ENCODE measurements at regions not wholly inside any gene's neighbourhood (a gene's known extent, or its start where the extent isn't known, plus 50 kb on each side); places are given as distances from the start of the nearest gene placed in this dataset.
"Not testable (repeated sequence)": the region's sequence is repeated elsewhere in the genome, so short reads cannot be mapped to it uniquely, and the experiment has no call there.

DNA sequence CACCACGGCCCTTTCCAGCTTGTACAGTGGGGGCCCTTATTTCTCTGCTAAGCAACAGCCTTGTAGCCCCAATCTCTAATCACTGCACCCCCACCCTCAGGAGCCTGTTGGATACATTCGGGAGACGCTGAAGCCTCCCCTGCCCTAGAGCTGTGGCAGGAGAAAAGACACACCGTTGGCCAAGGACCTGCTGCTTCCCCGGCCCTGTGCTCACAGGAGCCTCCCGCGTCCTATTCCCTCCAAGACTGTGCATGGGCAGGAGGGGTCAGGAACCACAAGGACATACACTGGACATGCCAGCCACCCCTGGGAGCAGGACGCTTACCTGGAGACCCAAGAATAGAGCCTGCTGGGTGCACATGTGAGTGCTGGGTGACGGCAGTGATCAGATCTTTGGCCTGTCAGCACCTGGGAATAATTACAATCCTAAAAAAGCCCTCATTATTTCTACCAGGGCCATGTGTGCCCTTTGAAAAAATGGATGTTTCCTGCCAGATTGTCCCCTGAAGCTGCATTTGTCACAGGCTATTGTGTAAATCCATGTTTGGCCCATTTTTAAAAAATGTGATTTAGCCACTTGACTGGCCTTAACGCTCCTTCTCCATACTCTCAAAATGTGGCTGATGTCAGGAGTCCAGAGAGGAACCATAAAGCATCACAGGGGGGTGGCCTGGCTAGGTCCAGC, 590.6 kb downstream of the MATN1 start:
- in situ Hi-C loops (cut with MboI) (no loop called here), intact Hi-C loops (cut with micrococcal nuclease; ENCODE audit: unreplicated experiment) (no loop called here)
- Histone ChIP-seq H3K79me2 (ENCODE audit: control insufficient read depth, insufficient read depth, low read length) (no peaks in the 10 kb centered on the region), H3K9ac (ENCODE audit: control insufficient read depth, insufficient read depth, low read length) (no peak overlapping the region), H3K4me3 (no peak overlapping the region), H4K20me1 (ENCODE audit: control insufficient read depth, insufficient read depth) (no peaks in the 10 kb centered on the region), H3K27ac (ENCODE audit: control insufficient read depth, insufficient read depth) (no peak overlapping the region), H3K9me3 (replicated peaks; ENCODE audit: control insufficient read depth, insufficient read depth, low read length) (no peaks in the 10 kb centered on the region), H2AFZ (ENCODE audit: control insufficient read depth, low read depth, low read length) (no peak overlapping the region), H3K4me2 (ENCODE audit: control insufficient read depth, insufficient read depth) (no peak overlapping the region), H3K27me3 (replicated peaks in 1 of 2; ENCODE audit: control insufficient read depth in 2 of 2, insufficient read depth in 2 of 2, low read length in 1 of 2) (no peaks in the 10 kb centered on the region; a peak in 1 of 4 replicates), H3K36me3 (ENCODE audit: control insufficient read depth in 2 of 2, insufficient read depth in 2 of 2, low read length in 1 of 2) (no peaks in the 10 kb centered on the region), H3K4me1 (ENCODE audit: control insufficient read depth, insufficient read depth, low read length) (no peaks in the 10 kb centered on the region)
- no peak for FAIRE-seq
- no peak for ATAC-seq
- no TSS peak for BruUV-seq (replicated peaks)
- ChIA-PET RAD21 (ENCODE audit: unreplicated experiment) (no interaction called here), SMC1A (ENCODE audit: uncharacterized antibody, unreplicated experiment) (no interaction called here), CTCF (no interaction called here), POLR2A (no interaction called here)
- DNase-seq (ENCODE audit: low read depth, low spot score) = no peak
- 20% methylated on average over 10 of the region's 10 CpGs for WGBS (ENCODE audit: insufficient coverage, insufficient replicate concordance, low lambda C conversion rate, missing lambda C conversion rate)
- no peak for TF ChIP-seq STAT1 (conservative IDR thresholded peaks at IDR 0.05)
- no peak for TF ChIP-seq SUPT20H (IDR thresholded peaks at IDR 0.05; ENCODE audit: borderline replicate concordance, control insufficient read depth, low read depth, low read length)
- no peak for TF ChIP-seq KDM1A (IDR thresholded peaks at IDR 0.05; ENCODE audit: borderline replicate concordance)
- TF ChIP-seq, protein P1, sequence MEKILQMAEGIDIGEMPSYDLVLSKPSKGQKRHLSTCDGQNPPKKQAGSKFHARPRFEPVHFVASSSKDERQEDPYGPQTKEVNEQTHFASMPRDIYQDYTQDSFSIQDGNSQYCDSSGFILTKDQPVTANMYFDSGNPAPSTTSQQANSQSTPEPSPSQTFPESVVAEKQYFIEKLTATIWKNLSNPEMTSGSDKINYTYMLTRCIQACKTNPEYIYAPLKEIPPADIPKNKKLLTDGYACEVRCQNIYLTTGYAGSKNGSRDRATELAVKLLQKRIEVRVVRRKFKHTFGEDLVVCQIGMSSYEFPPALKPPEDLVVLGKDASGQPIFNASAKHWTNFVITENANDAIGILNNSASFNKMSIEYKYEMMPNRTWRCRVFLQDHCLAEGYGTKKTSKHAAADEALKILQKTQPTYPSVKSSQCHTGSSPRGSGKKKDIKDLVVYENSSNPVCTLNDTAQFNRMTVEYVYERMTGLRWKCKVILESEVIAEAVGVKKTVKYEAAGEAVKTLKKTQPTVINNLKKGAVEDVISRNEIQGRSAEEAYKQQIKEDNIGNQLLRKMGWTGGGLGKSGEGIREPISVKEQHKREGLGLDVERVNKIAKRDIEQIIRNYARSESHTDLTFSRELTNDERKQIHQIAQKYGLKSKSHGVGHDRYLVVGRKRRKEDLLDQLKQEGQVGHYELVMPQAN (conservative IDR thresholded peaks at IDR 0.05) = no peak
- TF ChIP-seq ZNF622 (IDR thresholded peaks at IDR 0.05) = no peak
- TF ChIP-seq MXI1 (IDR thresholded peaks at IDR 0.05; ENCODE audit: low read depth, low read length) = no peak
- no peak for TF ChIP-seq BMI1 (IDR thresholded peaks at IDR 0.05; ENCODE audit: borderline replicate concordance)
- TF ChIP-seq, protein P2, sequence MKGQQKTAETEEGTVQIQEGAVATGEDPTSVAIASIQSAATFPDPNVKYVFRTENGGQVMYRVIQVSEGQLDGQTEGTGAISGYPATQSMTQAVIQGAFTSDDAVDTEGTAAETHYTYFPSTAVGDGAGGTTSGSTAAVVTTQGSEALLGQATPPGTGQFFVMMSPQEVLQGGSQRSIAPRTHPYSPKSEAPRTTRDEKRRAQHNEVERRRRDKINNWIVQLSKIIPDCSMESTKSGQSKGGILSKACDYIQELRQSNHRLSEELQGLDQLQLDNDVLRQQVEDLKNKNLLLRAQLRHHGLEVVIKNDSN (IDR thresholded peaks at IDR 0.05; ENCODE audit: borderline replicate concordance, extremely low read length, insufficient read depth, low read depth, low read length) = no peak
- TF ChIP-seq CREB1 (IDR thresholded peaks at IDR 0.05; ENCODE audit: low read depth) = no peak
- TF ChIP-seq CBX3 (IDR thresholded peaks at IDR 0.05; ENCODE audit: borderline replicate concordance, low read depth) = no peak

DNA sequence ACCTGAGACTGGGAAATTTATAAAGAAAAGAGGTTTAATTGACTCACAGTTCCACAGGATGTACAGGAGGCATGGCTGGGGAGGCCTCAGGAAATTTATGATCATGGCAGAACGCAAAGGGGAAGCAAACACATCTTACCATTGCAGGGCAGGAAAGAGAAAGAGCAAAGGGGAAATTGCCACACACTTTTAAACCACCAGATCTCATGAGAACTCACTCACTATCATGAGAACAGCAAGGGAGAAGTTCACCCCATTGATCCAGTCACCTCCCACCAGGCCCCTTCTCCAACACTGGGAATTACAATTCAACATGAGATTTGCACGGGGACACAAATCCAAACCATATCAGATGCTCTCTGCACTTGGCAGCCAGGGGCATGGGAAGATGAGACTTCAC, 592.8 kb downstream of the MATN1 start:
- H3K9ac ChIP-seq (ENCODE audit: control insufficient read depth, insufficient read depth, low read length); POLR2A ChIA-PET; DNase-seq (ENCODE audit: low read depth, low spot score); H3K4me2 ChIP-seq (ENCODE audit: control insufficient read depth, insufficient read depth); H3K4me3 ChIP-seq; CTCF ChIA-PET; FAIRE-seq; SMC1A ChIA-PET (ENCODE audit: uncharacterized antibody, unreplicated experiment); in situ Hi-C loops (cut with MboI); H3K27me3 ChIP-seq (replicated peaks in 1 of 2; ENCODE audit: control insufficient read depth in 2 of 2, insufficient read depth in 2 of 2, low read length in 1 of 2); H3K9me3 ChIP-seq (replicated peaks; ENCODE audit: control insufficient read depth, insufficient read depth, low read length); H2AFZ ChIP-seq (ENCODE audit: control insufficient read depth, low read depth, low read length); H3K4me1 ChIP-seq (ENCODE audit: control insufficient read depth, insufficient read depth, low read length); BruUV-seq (replicated peaks); ATAC-seq; H4K20me1 ChIP-seq (ENCODE audit: control insufficient read depth, insufficient read depth); H3K27ac ChIP-seq (ENCODE audit: control insufficient read depth, insufficient read depth); H3K36me3 ChIP-seq (ENCODE audit: control insufficient read depth in 2 of 2, insufficient read depth in 2 of 2, low read length in 1 of 2); RAD21 ChIA-PET (ENCODE audit: unreplicated experiment); H3K79me2 ChIP-seq (ENCODE audit: control insufficient read depth, insufficient read depth, low read length); intact Hi-C loops (cut with micrococcal nuclease; ENCODE audit: unreplicated experiment): not testable (repeated sequence)
- 0% methylated on average over 2 of the region's 2 CpGs for WGBS (ENCODE audit: insufficient coverage, insufficient replicate concordance, low lambda C conversion rate, missing lambda C conversion rate)
